GM12878 (cell line): ENCODE measurements at regions not wholly inside any gene's neighbourhood (a gene's known extent, or its start where the extent isn't known, plus 50 kb on each side); places are given as distances from the start of the nearest gene placed in this dataset.

Experiments
- ATAC-seq: fragments of 200-7000 bp; cut with Tn5 transposase; 3 replicates; pipeline ENCODE4 v1.9.1; 2020; ENCODE audit warnings: mild to moderate bottlenecking, moderate library complexity
- BruUV-seq: library from RNA; stranded (reverse); fragments of 400-500 nt; replicated peaks from 2 replicates; lab custom pipeline; 2021; lab: Mats Ljungman, UMichigan
- CTCF ChIA-PET: fragments of 300-600 bp; sonication (Branson Sonifier 250); formaldehyde crosslinking; extraction: SDS; loops from one replicate; lab custom pipeline; 2021; ENCODE audit warnings: inconsistent platforms; lab: Yijun Ruan, JAX
- POLR2A ChIA-PET: fragments of 350-600 bp; formaldehyde crosslinking; extraction: SDS; loops from one replicate; lab custom pipeline; 2021; ENCODE audit warnings: inconsistent platforms; lab: Charles Lee
- RAD21 ChIA-PET: fragments of 300-600 bp; sonication (Branson Sonifier 250); formaldehyde crosslinking; loops from one replicate; lab custom pipeline; 2023; ENCODE audit warnings: antibody characterized with exemption; ENCODE audit not compliant: unreplicated experiment; lab: Charles Lee
- SMC1A ChIA-PET: fragments of 300-600 bp; sonication (Branson Sonifier 250); formaldehyde crosslinking; loops from one replicate; lab custom pipeline; 2023; ENCODE audit not compliant: unreplicated experiment, uncharacterized antibody; lab: Charles Lee
- DNase-seq: peaks from one replicate; pipeline ENCODE4 v3.0.0-alpha.2; 2011; ENCODE audit warnings: low read depth, low spot score
- FAIRE-seq: peaks from 3 replicates; lab custom pipeline; 2011; peaks lifted over from hg19 to GRCh38; lab: Jason Lieb, UNC
- H2AFZ ChIP-seq: 2 replicates; pipeline ENCODE4 v1.6.0; 2011; ENCODE audit warnings: low read depth, low read length, control low read depth; ENCODE audit not compliant: control insufficient read depth
- H3K27ac ChIP-seq: 2 replicates; pipeline ENCODE4 v1.5.1; 2011; ENCODE audit warnings: control low read depth; ENCODE audit not compliant: control insufficient read depth, insufficient read depth
- H3K27me3 ChIP-seq, 2 experiments: replicated peaks in 1 of 2; 2 replicates each; pipeline versions ENCODE4 v1.6.0 to v1.6.1; 2011; ENCODE audit warnings: low read length in 1 of 2; ENCODE audit not compliant: control insufficient read depth in 2 of 2, insufficient read depth in 2 of 2
- H3K36me3 ChIP-seq, 2 experiments: 2 replicates each; pipeline ENCODE4 v1.5.1; 2011; ENCODE audit warnings: low read length in 1 of 2; ENCODE audit not compliant: control insufficient read depth in 2 of 2, insufficient read depth in 2 of 2
- H3K4me1 ChIP-seq: 2 replicates; pipeline ENCODE4 v1.6.1; 2011; ENCODE audit warnings: mild to moderate bottlenecking, low read length, moderate library complexity, mixed read lengths; ENCODE audit not compliant: control insufficient read depth, insufficient read depth
- H3K4me2 ChIP-seq: 2 replicates; pipeline ENCODE4 v1.6.0; 2011; ENCODE audit warnings: control low read depth; ENCODE audit not compliant: control insufficient read depth, insufficient read depth
- H3K4me3 ChIP-seq: fragments of 200-600 bp; sonication (generic); 2 replicates; pipeline ENCODE4 v1.5.1; 2016
- H3K79me2 ChIP-seq: 2 replicates; pipeline ENCODE4 v1.6.0; 2011; ENCODE audit warnings: low read length; ENCODE audit not compliant: control insufficient read depth, insufficient read depth
- H3K9ac ChIP-seq: 2 replicates; pipeline ENCODE4 v1.8.0; 2011; ENCODE audit warnings: low read length, control low read depth, mixed read lengths; ENCODE audit not compliant: control insufficient read depth, insufficient read depth
- H3K9me3 ChIP-seq: replicated peaks from 3 replicates; pipeline ENCODE4 v1.5.1; 2011; ENCODE audit warnings: mild to moderate bottlenecking, low read length; ENCODE audit not compliant: control insufficient read depth, insufficient read depth
- H4K20me1 ChIP-seq: 2 replicates; pipeline ENCODE4 v1.6.0; 2011; ENCODE audit not compliant: control insufficient read depth, insufficient read depth
- BCLAF1 ChIP-seq: fragments of 450-650 bp; IDR thresholded peaks from 2 replicates; pipeline ENCODE4 v1.6.1; 2017; ENCODE audit warnings: antibody characterized with exemption, mild to moderate bottlenecking, moderate library complexity
- CREB1 ChIP-seq: IDR thresholded peaks from 2 replicates; pipeline ENCODE4 v1.6.1; 2012; ENCODE audit warnings: low read depth, mild to moderate bottlenecking, inconsistent platforms
- CTCF ChIP-seq, 3 experiments: IDR thresholded peaks in 2 of 3; conservative IDR thresholded peaks in 1 of 3; 2 replicates each; pipeline ENCODE4 v1.5.1; 2011; ENCODE audit warnings: low read depth in 3 of 3, low read length in 3 of 3, mild to moderate bottlenecking in 3 of 3, control low read depth in 2 of 3, moderate library complexity in 2 of 3, inconsistent platforms in 1 of 3, mixed read lengths in 1 of 3; ENCODE audit not compliant: control insufficient read depth in 2 of 3, insufficient read depth in 1 of 3; ENCODE audit errors: extremely low read depth in 1 of 3
- ELK1 ChIP-seq: IDR thresholded peaks from 2 replicates; pipeline ENCODE4 v1.6.1; 2012; ENCODE audit warnings: low read depth, low read length, improper control_type of control experiment
- ETV6 ChIP-seq, 2 experiments: fragments of 450-650 bp in 1 of 2; IDR thresholded peaks in 1 of 2; conservative IDR thresholded peaks in 1 of 2; 2 replicates each; pipeline ENCODE4 v1.6.1; 2014; ENCODE audit warnings: antibody characterized with exemption in 1 of 2, borderline replicate concordance in 1 of 2, low read depth in 1 of 2, mild to moderate bottlenecking in 1 of 2, moderate library complexity in 1 of 2
- GATAD2B ChIP-seq: fragments of 450-650 bp; conservative IDR thresholded peaks from 2 replicates; pipeline ENCODE4 v1.6.1; 2017; ENCODE audit warnings: low read depth, mild to moderate bottlenecking, moderate library complexity
- HDAC6 ChIP-seq: fragments of 200-600 bp; sonication (generic); IDR thresholded peaks from one replicate; pipeline ENCODE4 v1.8.0; 2017; ENCODE audit warnings: antibody characterized with exemption; ENCODE audit not compliant: unreplicated experiment
- NBN ChIP-seq: fragments of 450-650 bp; IDR thresholded peaks from 2 replicates; pipeline ENCODE4 v1.6.1; 2016
- NR2C2 ChIP-seq: IDR thresholded peaks from 2 replicates; pipeline ENCODE4 v1.6.1; 2011; ENCODE audit warnings: borderline replicate concordance, low read depth; ENCODE audit not compliant: control insufficient read depth, insufficient read length
- RB1 ChIP-seq: fragments of 450-650 bp; formaldehyde crosslinking; IDR thresholded peaks from 2 replicates; pipeline ENCODE4 v1.6.1; 2017; ENCODE audit warnings: mild to moderate bottlenecking, borderline replicate concordance
- RCOR1 ChIP-seq: conservative IDR thresholded peaks from 2 replicates; pipeline ENCODE4 v1.6.1; 2012; ENCODE audit warnings: low read depth, low read length, improper control_type of control experiment
- RELA ChIP-seq: fragments of 450-650 bp; IDR thresholded peaks from 2 replicates; pipeline ENCODE4 v1.8.0; 2014; ENCODE audit warnings: borderline replicate concordance; ENCODE audit not compliant: partially characterized antibody
- REST ChIP-seq: IDR thresholded peaks from 2 replicates; pipeline ENCODE4 v1.6.1; 2012; ENCODE audit warnings: mild to moderate bottlenecking, low read depth, low read length
- RUNX3 ChIP-seq: IDR thresholded peaks from 2 replicates; pipeline ENCODE4 v1.6.1; 2012; ENCODE audit warnings: low read length, inconsistent platforms
- SMARCA5 ChIP-seq: fragments of 450-650 bp; IDR thresholded peaks from 2 replicates; pipeline ENCODE4 v1.6.1; 2017; ENCODE audit warnings: mild to moderate bottlenecking
- SP1 ChIP-seq: IDR thresholded peaks from one replicate; pipeline ENCODE4 v1.6.1; 2011; ENCODE audit warnings: low read depth, low read length
- ZNF207 ChIP-seq: fragments of 450-650 bp; IDR thresholded peaks from 2 replicates; pipeline ENCODE4 v1.6.1; 2014; ENCODE audit warnings: antibody characterized with exemption, mild to moderate bottlenecking, borderline replicate concordance
- WGBS: methylation state at CpG from one replicate; pipeline ENCODE4 v1.1.6; 2016; ENCODE audit warnings: low lambda C conversion rate; ENCODE audit not compliant: insufficient replicate concordance, insufficient coverage; ENCODE audit errors: missing lambda C conversion rate; 5-methylcytosine and 5-hydroxymethylcytosine counted together
- in situ Hi-C: fragments of 300-500 bp; cut with MboI; formaldehyde crosslinking; loops from 9 replicates; pipeline ENCODE4 v1.14.3; 2018; ENCODE audit warnings: mixed read lengths
- intact Hi-C: fragments of 100-400 bp; cut with micrococcal nuclease; formaldehyde crosslinking; loops from one replicate; pipeline ENCODE4 v1.14.2; 2022; ENCODE audit not compliant: unreplicated experiment

- ATAC-seq, result no peak
- ChIA-PET POLR2A (no interaction called here), SMC1A (no interaction called here), CTCF (no interaction called here), RAD21 (no interaction called here)
- in situ Hi-C loops (no loop called here), intact Hi-C loops (no loop called here)
- WGBS, result 55% methylated on average over 4 of the region's 4 CpGs
- Histone ChIP-seq H3K4me2 (no peak overlapping the region), H3K79me2 (no peaks in the 10 kb centered on the region), H4K20me1 (no peaks in the 10 kb centered on the region), H2AFZ (no peak overlapping the region), H3K4me3 (no peak overlapping the region), H3K27ac (no peak overlapping the region), H3K27me3 (no peaks in the 10 kb centered on the region), H3K9ac (no peak overlapping the region), H3K4me1 (no peaks in the 10 kb centered on the region), H3K9me3 (no peaks in the 10 kb centered on the region), H3K36me3 (no peaks in the 10 kb centered on the region)
- no TSS peak for BruUV-seq
- FAIRE-seq, result no peak
- no peak for DNase-seq
- no peak for TF ChIP-seq RELA
- TF ChIP-seq CTCF (IDR thresholded peaks at IDR 0.05 in 2 of 3, conservative IDR thresholded peaks at IDR 0.05 in 1 of 3; ENCODE audit: control insufficient read depth in 2 of 3, extremely low read depth in 1 of 3, insufficient read depth in 1 of 3, low read depth in 3 of 3, low read length in 3 of 3), result no peak
- no peak for TF ChIP-seq ETV6 (conservative IDR thresholded peaks at IDR 0.05 in 1 of 2, IDR thresholded peaks at IDR 0.05 in 1 of 2; ENCODE audit: borderline replicate concordance in 1 of 2, low read depth in 1 of 2)
- TF ChIP-seq NR2C2, result no peak
- no peak for TF ChIP-seq HDAC6
- no peak for TF ChIP-seq RCOR1
- TF ChIP-seq SMARCA5, result no peak
- TF ChIP-seq REST, result no peak
- TF ChIP-seq ZNF207, result no peak
- no peak for TF ChIP-seq SP1
- no peak for TF ChIP-seq CREB1
- TF ChIP-seq RUNX3, result no peak
- TF ChIP-seq GATAD2B, result no peak
- no peak for TF ChIP-seq ELK1
- no peak for TF ChIP-seq BCLAF1
- TF ChIP-seq RB1, result no peak
- TF ChIP-seq NBN, result no peak
Measured at GRCh38 chr9:108550106-108550505, 305.7 kb downstream of the ACTL7B start.
